K562 (cell line): ENCODE measurements at regions not wholly inside any gene's neighbourhood (a gene's known extent, or its start where the extent isn't known, plus 50 kb on each side); places are given as distances from the start of the nearest gene placed in this dataset.
A peak's percentile ranks its signal among the peaks of the same experiment; 100 is the strongest.

Source experiments
- ATAC-seq: fragments of 200-7000 bp; cut with Tn5 transposase; 3 replicates; pipeline ENCODE4 v1.9.1; 2020; ENCODE audit warnings: moderate library complexity
- BruUV-seq: library from RNA; stranded (reverse); fragments of 400-500 nt; replicated peaks from 2 replicates; lab custom pipeline; 2021; lab: Mats Ljungman, UMichigan
- CTCF ChIA-PET: fragments of 300-600 bp; formaldehyde crosslinking; extraction: SDS; loops from one replicate; lab custom pipeline; 2021; ENCODE audit warnings: low intra/inter-chr PET ratio; lab: Yijun Ruan, JAX
- POLR2A ChIA-PET: fragments of 300-600, 350-650 bp; sonication (Branson Sonifier 250); formaldehyde crosslinking; extraction: SDS; loops from one replicate; lab custom pipeline; 2021; ENCODE audit warnings: antibody characterized with exemption, inconsistent platforms; lab: Yijun Ruan, JAX
- DNase-seq, 4 experiments: peaks; one replicate each; pipeline versions ENCODE4 v3.0.0 to v3.0.0-alpha.2; 2011 to 2018; ENCODE audit warnings: low spot score in 3 of 4, mixed read lengths in 3 of 4; ENCODE audit errors: extremely low read depth in 1 of 4
- FAIRE-seq: peaks from 2 replicates; lab custom pipeline; 2011; peaks lifted over from hg19 to GRCh38; lab: Jason Lieb, UNC
- H2AFZ ChIP-seq: 2 replicates; pipeline ENCODE4 v1.6.0; 2011; ENCODE audit warnings: low read depth, low read length, control low read depth, inconsistent platforms
- H3K27ac ChIP-seq: fragments of 200-600 bp; 3 replicates; pipeline ENCODE4 v1.8.0; 2011; ENCODE audit warnings: low read depth, mild to moderate bottlenecking, control low read depth, inconsistent platforms, low read length, moderate library complexity, mixed read lengths; ENCODE audit errors: extremely low read depth
- H3K27me3 ChIP-seq, 2 experiments: fragments of 300-600 bp in 1 of 2; 2 replicates in 1 of 2; 3 replicates in 1 of 2; pipeline versions ENCODE4 v1.6.0 to v1.8.0; 2011; ENCODE audit warnings: inconsistent platforms in 2 of 2, low read length in 2 of 2, mild to moderate bottlenecking in 1 of 2, mixed read lengths in 1 of 2, moderate library complexity in 1 of 2; ENCODE audit not compliant: control insufficient read depth in 2 of 2, insufficient read depth in 2 of 2
- H3K36me3 ChIP-seq: fragments of 300-600 bp; 3 replicates; pipeline ENCODE4 v1.8.0; 2011; ENCODE audit warnings: mild to moderate bottlenecking, low read length, inconsistent platforms; ENCODE audit not compliant: control insufficient read depth, insufficient read depth
- H3K4me1 ChIP-seq, 2 experiments: fragments of 200-600 bp in 1 of 2; replicated peaks in 1 of 2; 2 replicates in 1 of 2; 3 replicates in 1 of 2; pipeline versions ENCODE4 v1.5.1 to v1.8.0; 2011; ENCODE audit warnings: inconsistent platforms in 2 of 2, low read length in 2 of 2, mild to moderate bottlenecking in 1 of 2, mixed read lengths in 1 of 2, moderate library complexity in 1 of 2; ENCODE audit not compliant: control insufficient read depth in 2 of 2, insufficient read depth in 2 of 2
- H3K4me2 ChIP-seq: 2 replicates; pipeline ENCODE4 v1.6.1; 2011; ENCODE audit warnings: low read length, control low read depth, inconsistent platforms, mixed read lengths; ENCODE audit not compliant: insufficient read depth
- H3K4me3 ChIP-seq: fragments of 200-600 bp; sonication (generic), shearing (Covaris generic); 2 replicates; pipeline ENCODE4 v1.5.1; 2016; ENCODE audit warnings: control low read depth, inconsistent platforms
- H3K79me2 ChIP-seq: fragments of 200-600 bp; 3 replicates; pipeline ENCODE4 v1.8.0; 2011; ENCODE audit warnings: low read length, inconsistent platforms; ENCODE audit not compliant: control insufficient read depth, insufficient read depth
- H3K9ac ChIP-seq, 2 experiments: 2 replicates each; pipeline versions ENCODE4 v1.6.0 to v1.6.1; 2011; ENCODE audit warnings: low read depth in 2 of 2, low read length in 2 of 2, control low read depth in 1 of 2, inconsistent platforms in 1 of 2, mild to moderate bottlenecking in 1 of 2, mixed read lengths in 1 of 2; ENCODE audit not compliant: insufficient read depth in 1 of 2
- H3K9me1 ChIP-seq: one replicate; pipeline ENCODE4 v1.6.0; 2011; ENCODE audit warnings: inconsistent platforms, mild to moderate bottlenecking, low read length, moderate library complexity; ENCODE audit not compliant: control insufficient read depth, insufficient read depth
- H3K9me3 ChIP-seq: replicated peaks from 2 replicates; pipeline ENCODE4 v1.5.1; 2011; ENCODE audit warnings: low read depth, low read length, inconsistent platforms; ENCODE audit not compliant: control insufficient read depth, insufficient read depth
- H4K20me1 ChIP-seq: replicated peaks from 2 replicates; pipeline ENCODE4 v1.6.1; 2011; ENCODE audit warnings: low read length, inconsistent platforms, mixed read lengths; ENCODE audit not compliant: control insufficient read depth, insufficient read depth
- GATA2 ChIP-seq: sonication (generic); formaldehyde crosslinking; IDR thresholded peaks from 2 replicates; pipeline ENCODE4 v1.4.0; 2020; ENCODE audit warnings: mild to moderate bottlenecking, missing genetic modification reagents
- MTA2 ChIP-seq: fragments of 450-650 bp; IDR thresholded peaks from 2 replicates; pipeline ENCODE4 v1.6.1; 2016; ENCODE audit warnings: low read depth
- NELFE ChIP-seq: IDR thresholded peaks from 2 replicates; pipeline ENCODE4 v1.6.1; 2011; ENCODE audit warnings: mild to moderate bottlenecking; ENCODE audit not compliant: insufficient read depth, insufficient read length
- NR4A1 ChIP-seq, 2 experiments: fragments of 250-450 bp in 1 of 2; fragments of 450-650 bp in 1 of 2; sonication (Bioruptor Pico) in 1 of 2; IDR thresholded peaks; 2 replicates each; pipeline versions ENCODE4 v1.4.0 to v1.6.1; 2016 to 2020; ENCODE audit warnings: mild to moderate bottlenecking in 2 of 2, missing compliant biosample characterization in 1 of 2, missing genetic modification characterization in 1 of 2, moderate library complexity in 1 of 2
- POLR3A ChIP-seq: IDR thresholded peaks from 2 replicates; pipeline ENCODE4 v1.6.1; 2011; ENCODE audit warnings: borderline replicate concordance, mild to moderate bottlenecking, moderate library complexity; ENCODE audit not compliant: insufficient read length, insufficient read depth; ENCODE audit errors: extremely low read depth
- ZKSCAN8 ChIP-seq: fragments of 200-800 bp; sonication (Bioruptor generic); IDR thresholded peaks from 2 replicates; pipeline ENCODE4 v1.6.1; 2016; ENCODE audit warnings: missing genetic modification characterization, missing compliant biosample characterization
- ZNF12 ChIP-seq: sonication (generic); formaldehyde crosslinking; IDR thresholded peaks from 2 replicates; pipeline ENCODE4 v1.4.0; 2020; ENCODE audit warnings: mild to moderate bottlenecking, missing genetic modification reagents
- ZNF695 ChIP-seq: fragments of 450-650 bp; formaldehyde crosslinking; IDR thresholded peaks from 2 replicates; pipeline ENCODE4 v1.4.0; 2020; ENCODE audit warnings: mild to moderate bottlenecking, moderate library complexity
- ZNF778 ChIP-seq: fragments of 450-650 bp; formaldehyde crosslinking; IDR thresholded peaks from 2 replicates; pipeline ENCODE4 v1.4.0; 2020; ENCODE audit warnings: mild to moderate bottlenecking, moderate library complexity
- WGBS: fragments of 100-300 bp; shearing (Covaris generic); methylation state at CpG from one replicate; pipeline ENCODE4 v1.1.6; 2016; ENCODE audit warnings: low coverage, mixed read lengths; ENCODE audit not compliant: insufficient coverage; ENCODE audit errors: missing lambda C conversion rate; 5-methylcytosine and 5-hydroxymethylcytosine counted together
- in situ Hi-C: fragments of 300-500 bp; cut with MboI; formaldehyde crosslinking; loops from 4 replicates; pipeline ENCODE4 v1.15.0; 2018; ENCODE audit warnings: inconsistent platforms, mixed read lengths
- intact Hi-C: fragments of 100-400 bp; cut with micrococcal nuclease; formaldehyde crosslinking; loops from 2 replicates; pipeline ENCODE4 v1.14.2; 2022
- TF ChIP-seq, protein P1 (sequence below): fragments of 450-650 bp; IDR thresholded peaks from 2 replicates; pipeline ENCODE4 v1.6.1; 2016; ENCODE audit warnings: missing biosample characterization, missing genetic modification characterization
- TF ChIP-seq, protein P2 (sequence below): fragments of 250-450 bp; sonication (Bioruptor Pico); IDR thresholded peaks from 2 replicates; pipeline ENCODE4 v1.4.0; 2020; ENCODE audit warnings: mild to moderate bottlenecking
- TF ChIP-seq, protein P3 (sequence below): fragments of 450-650 bp; IDR thresholded peaks from 2 replicates; pipeline ENCODE4 v1.6.1; 2016; ENCODE audit warnings: borderline replicate concordance

DNA sequence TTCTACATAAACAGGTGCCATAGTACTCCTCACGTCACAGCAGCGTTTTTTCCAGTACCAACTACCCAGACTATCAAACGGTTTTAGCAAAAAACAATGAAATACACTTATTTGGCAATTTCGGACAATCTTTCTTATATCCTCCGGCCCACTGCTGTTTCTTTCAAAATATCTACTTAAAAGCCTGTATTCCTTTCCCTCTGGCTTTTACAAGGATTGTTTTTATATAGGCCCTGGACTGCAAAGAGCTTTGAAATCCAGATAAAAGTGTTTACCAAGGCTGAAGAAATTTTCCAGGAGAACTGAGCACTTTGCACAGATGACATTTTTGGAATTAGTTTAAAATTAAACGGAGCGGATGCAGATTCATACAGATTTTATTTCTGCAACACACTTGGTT is 255.9 kb upstream of the STARD13 start:
- H3K4me1 ChIP-seq, result peaks cover 0 to 12% of the 10 kb centered on the region in 2 experiments; a peak in 2 of 5 replicates
- TF ChIP-seq, protein P1, sequence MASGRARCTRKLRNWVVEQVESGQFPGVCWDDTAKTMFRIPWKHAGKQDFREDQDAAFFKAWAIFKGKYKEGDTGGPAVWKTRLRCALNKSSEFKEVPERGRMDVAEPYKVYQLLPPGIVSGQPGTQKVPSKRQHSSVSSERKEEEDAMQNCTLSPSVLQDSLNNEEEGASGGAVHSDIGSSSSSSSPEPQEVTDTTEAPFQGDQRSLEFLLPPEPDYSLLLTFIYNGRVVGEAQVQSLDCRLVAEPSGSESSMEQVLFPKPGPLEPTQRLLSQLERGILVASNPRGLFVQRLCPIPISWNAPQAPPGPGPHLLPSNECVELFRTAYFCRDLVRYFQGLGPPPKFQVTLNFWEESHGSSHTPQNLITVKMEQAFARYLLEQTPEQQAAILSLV (tag), result no peak
- TF ChIP-seq, protein P2, sequence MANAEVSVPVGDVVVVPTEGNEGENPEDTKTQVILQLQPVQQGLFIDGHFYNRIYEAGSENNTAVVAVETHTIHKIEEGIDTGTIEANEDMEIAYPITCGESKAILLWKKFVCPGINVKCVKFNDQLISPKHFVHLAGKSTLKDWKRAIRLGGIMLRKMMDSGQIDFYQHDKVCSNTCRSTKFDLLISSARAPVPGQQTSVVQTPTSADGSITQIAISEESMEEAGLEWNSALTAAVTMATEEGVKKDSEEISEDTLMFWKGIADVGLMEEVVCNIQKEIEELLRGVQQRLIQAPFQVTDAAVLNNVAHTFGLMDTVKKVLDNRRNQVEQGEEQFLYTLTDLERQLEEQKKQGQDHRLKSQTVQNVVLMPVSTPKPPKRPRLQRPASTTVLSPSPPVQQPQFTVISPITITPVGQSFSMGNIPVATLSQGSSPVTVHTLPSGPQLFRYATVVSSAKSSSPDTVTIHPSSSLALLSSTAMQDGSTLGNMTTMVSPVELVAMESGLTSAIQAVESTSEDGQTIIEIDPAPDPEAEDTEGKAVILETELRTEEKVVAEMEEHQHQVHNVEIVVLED (CRISPR knock-in tag), result no peak
- TF ChIP-seq ZKSCAN8 (CRISPR knock-in tag) (no peak), NELFE (no peak), ZNF778 (CRISPR knock-in tag) (no peak), NR4A1 (CRISPR knock-in tag; IDR thresholded peaks at IDR 0.05) (no peak), NR4A1 (tag; IDR thresholded peaks at IDR 0.05) (no peak), ZNF12 (CRISPR knock-in tag) (no peak), POLR3A (no peak), ZNF695 (CRISPR knock-in tag) (no peak), GATA2 (CRISPR knock-in tag) (no peak), MTA2 (no peak)
- TF ChIP-seq, protein P3, sequence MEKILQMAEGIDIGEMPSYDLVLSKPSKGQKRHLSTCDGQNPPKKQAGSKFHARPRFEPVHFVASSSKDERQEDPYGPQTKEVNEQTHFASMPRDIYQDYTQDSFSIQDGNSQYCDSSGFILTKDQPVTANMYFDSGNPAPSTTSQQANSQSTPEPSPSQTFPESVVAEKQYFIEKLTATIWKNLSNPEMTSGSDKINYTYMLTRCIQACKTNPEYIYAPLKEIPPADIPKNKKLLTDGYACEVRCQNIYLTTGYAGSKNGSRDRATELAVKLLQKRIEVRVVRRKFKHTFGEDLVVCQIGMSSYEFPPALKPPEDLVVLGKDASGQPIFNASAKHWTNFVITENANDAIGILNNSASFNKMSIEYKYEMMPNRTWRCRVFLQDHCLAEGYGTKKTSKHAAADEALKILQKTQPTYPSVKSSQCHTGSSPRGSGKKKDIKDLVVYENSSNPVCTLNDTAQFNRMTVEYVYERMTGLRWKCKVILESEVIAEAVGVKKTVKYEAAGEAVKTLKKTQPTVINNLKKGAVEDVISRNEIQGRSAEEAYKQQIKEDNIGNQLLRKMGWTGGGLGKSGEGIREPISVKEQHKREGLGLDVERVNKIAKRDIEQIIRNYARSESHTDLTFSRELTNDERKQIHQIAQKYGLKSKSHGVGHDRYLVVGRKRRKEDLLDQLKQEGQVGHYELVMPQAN, result no peak
- peak overlapping the region; percentile 88 for H2AFZ ChIP-seq
- no peaks in the 10 kb centered on the region for H3K27me3 ChIP-seq
- WGBS, result 63% methylated on average over 6 of the region's 7 CpGs
- FAIRE-seq (no peak), ATAC-seq (no peak), DNase-seq (no peak)
- no peaks in the 10 kb centered on the region for H3K9me1 ChIP-seq
- ChIA-PET CTCF (no interaction called here), POLR2A (no interaction called here)
- H3K27ac ChIP-seq, result peak overlapping the region; percentile 100; the same call in 1 of the 3 replicates
- no TSS peak for BruUV-seq
- H3K9me3 ChIP-seq, result no peaks in the 10 kb centered on the region; the same call in 1 of the 2 replicates
- H3K4me2 ChIP-seq, result peak overlapping the region; percentile 82
- peak overlapping the region; percentile 56 for H3K4me3 ChIP-seq
- H4K20me1 ChIP-seq, result no peaks in the 10 kb centered on the region
- intact Hi-C loops (loop anchor here (5.0 to 10.0 kb wide), 4 partner anchors 49 to 954 kb away; partner anchors contain the start of gene PDS5B), in situ Hi-C loops (no loop called here)
- H3K9ac ChIP-seq, result peak overlapping the region in 1 of 2 experiments; percentile 98; a peak in 2 of 4 replicates
- H3K36me3 ChIP-seq, result no peaks in the 10 kb centered on the region
- H3K79me2 ChIP-seq, result no peaks in the 10 kb centered on the region
